Colonic mucosa (tissue), 4 donors: ENCODE measurements at regions not wholly inside any gene's neighbourhood (a gene's known extent, or its start where the extent isn't known, plus 50 kb on each side); places are given as distances from the start of the nearest gene placed in this dataset.

ENCODE experiments used
- DNase-seq: peaks from one replicate; pipeline ENCODE4 v3.0.0-alpha.2; 2020
- H3K27ac ChIP-seq: fragments of 200-600 bp; one replicate; pipeline ENCODE4 v1.8.0; 2021
- H3K27me3 ChIP-seq: fragments of 200-600 bp; one replicate; pipeline ENCODE4 v1.8.0; 2021
- H3K36me3 ChIP-seq: fragments of 200-600 bp; one replicate; pipeline ENCODE4 v1.8.0; 2021
- H3K4me1 ChIP-seq: fragments of 200-600 bp; one replicate; pipeline ENCODE4 v1.8.0; 2021; ENCODE audit warnings: mild to moderate bottlenecking
- H3K4me3 ChIP-seq: fragments of 200-600 bp; one replicate; pipeline ENCODE4 v1.8.0; 2021
- H3K9ac ChIP-seq, 2 donors: one replicate each; pipeline ENCODE4 v1.7.0; 2013; ENCODE audit warnings: control low read depth in 2 of 2, low read depth in 2 of 2, low read length in 2 of 2
- H3K9me3 ChIP-seq: fragments of 200-600 bp; one replicate; pipeline ENCODE4 v1.8.0; 2021
- intact Hi-C: fragments of 100-400 bp; cut with DNase I; formaldehyde crosslinking; loops from one replicate; pipeline ENCODE4 v1.14.1; 2022
- TF ChIP-seq, protein P1 (sequence below): fragments of 200-600 bp; IDR thresholded peaks from one replicate; pipeline ENCODE4 v1.8.0; 2022; ENCODE audit warnings: antibody characterized with exemption, mild to moderate bottlenecking
- donor health status: healthy.
- donor health status: DM: no; HTN: no; CAD: no.
- donor health status: DM: no; HTN: no; CAD: no.

DNA sequence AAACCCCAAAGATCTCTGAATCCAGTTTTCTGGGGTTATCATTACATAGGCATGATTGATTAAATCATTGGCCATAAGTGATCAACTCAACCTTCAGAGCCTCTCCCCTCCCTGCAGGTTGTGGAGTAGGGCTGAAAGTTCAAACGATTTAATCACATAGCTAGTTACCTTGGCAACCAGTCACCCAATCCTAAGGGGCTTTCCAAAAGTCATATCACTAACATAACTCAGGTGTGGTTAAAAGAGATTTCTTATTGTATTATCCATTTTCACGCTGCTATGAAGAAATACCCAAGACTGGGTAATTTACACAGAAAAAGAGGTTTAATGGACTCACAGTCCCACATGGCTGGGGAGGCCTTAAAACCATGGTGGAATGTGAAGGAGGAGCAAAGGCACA, 935.1 kb upstream of the SLC35B3 start:
- no peaks in the 10 kb centered on the region for H3K36me3 ChIP-seq
- intact Hi-C loops = no loop called here

DNA sequence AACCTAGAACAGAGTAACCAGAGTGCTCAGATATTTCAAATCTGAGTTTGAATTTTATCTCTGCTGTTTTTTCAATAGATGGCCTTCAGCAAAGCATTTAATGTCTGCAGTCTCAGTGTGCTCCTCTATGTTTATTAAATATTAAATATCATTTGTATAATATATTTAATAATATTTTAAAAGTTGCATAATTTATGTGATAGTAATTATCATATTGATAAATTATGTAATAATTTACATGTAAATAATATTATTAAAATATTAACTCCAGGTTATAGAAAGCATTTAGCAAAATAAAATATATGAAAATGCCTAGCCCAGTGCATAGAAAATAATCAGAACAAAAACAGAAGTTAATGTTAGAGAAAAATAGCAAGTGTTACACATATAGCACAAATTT, 930.0 kb upstream of the SLC35B3 start:
- intact Hi-C loops = no loop called here
- H3K4me1 ChIP-seq = no peaks in the 10 kb centered on the region
- TF ChIP-seq, protein P1, sequence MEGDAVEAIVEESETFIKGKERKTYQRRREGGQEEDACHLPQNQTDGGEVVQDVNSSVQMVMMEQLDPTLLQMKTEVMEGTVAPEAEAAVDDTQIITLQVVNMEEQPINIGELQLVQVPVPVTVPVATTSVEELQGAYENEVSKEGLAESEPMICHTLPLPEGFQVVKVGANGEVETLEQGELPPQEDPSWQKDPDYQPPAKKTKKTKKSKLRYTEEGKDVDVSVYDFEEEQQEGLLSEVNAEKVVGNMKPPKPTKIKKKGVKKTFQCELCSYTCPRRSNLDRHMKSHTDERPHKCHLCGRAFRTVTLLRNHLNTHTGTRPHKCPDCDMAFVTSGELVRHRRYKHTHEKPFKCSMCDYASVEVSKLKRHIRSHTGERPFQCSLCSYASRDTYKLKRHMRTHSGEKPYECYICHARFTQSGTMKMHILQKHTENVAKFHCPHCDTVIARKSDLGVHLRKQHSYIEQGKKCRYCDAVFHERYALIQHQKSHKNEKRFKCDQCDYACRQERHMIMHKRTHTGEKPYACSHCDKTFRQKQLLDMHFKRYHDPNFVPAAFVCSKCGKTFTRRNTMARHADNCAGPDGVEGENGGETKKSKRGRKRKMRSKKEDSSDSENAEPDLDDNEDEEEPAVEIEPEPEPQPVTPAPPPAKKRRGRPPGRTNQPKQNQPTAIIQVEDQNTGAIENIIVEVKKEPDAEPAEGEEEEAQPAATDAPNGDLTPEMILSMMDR = no peak
- H3K9me3 ChIP-seq = no peaks in the 10 kb centered on the region
- H3K27ac ChIP-seq = no peak overlapping the region
- no peak overlapping the region for H3K9ac ChIP-seq
- DNase-seq = no peak
- no peak overlapping the region for H3K4me3 ChIP-seq
- H3K36me3 ChIP-seq = no peaks in the 10 kb centered on the region
- H3K27me3 ChIP-seq = no peaks in the 10 kb centered on the region

More for the DNA sequence above, 935.1 kb upstream of the SLC35B3 start:
- H3K27ac ChIP-seq = no peak overlapping the region
- no peak overlapping the region for H3K9ac ChIP-seq
- H3K4me1 ChIP-seq = no peaks in the 10 kb centered on the region
- H3K4me3 ChIP-seq = no peak overlapping the region
- DNase-seq = no peak
- H3K9me3 ChIP-seq = no peaks in the 10 kb centered on the region
- H3K27me3 ChIP-seq = no peaks in the 10 kb centered on the region
- TF ChIP-seq, protein P1 = no peak

DNA sequence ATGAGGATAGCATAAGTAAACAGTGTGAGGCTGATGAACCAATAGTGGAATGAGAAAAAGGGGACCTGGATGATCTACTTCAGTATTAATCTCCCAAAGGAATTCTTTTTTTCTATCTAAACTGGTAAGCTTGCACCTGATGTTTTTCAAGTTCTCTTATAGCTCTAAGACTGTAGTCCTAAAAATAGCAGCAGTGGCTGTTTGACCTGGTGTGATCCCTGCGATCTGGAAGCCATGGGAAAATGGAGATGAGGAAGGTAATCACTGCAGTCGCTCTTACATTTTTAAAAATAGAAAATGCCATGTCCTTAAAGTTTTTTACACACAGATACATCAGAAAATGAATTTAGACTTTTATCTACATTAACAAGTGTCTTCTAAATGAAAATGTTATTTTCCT, 926.4 kb upstream of the SLC35B3 start:
- intact Hi-C loops = no loop called here
- H3K27ac ChIP-seq = no peak overlapping the region
- H3K4me3 ChIP-seq = no peak overlapping the region
- no peaks in the 10 kb centered on the region for H3K36me3 ChIP-seq
- no peaks in the 10 kb centered on the region for H3K27me3 ChIP-seq
- no peaks in the 10 kb centered on the region for H3K9me3 ChIP-seq
- no peak for DNase-seq
- no peaks in the 10 kb centered on the region for H3K4me1 ChIP-seq
- TF ChIP-seq, protein P1 = no peak
- no peak overlapping the region for H3K9ac ChIP-seq

DNA sequence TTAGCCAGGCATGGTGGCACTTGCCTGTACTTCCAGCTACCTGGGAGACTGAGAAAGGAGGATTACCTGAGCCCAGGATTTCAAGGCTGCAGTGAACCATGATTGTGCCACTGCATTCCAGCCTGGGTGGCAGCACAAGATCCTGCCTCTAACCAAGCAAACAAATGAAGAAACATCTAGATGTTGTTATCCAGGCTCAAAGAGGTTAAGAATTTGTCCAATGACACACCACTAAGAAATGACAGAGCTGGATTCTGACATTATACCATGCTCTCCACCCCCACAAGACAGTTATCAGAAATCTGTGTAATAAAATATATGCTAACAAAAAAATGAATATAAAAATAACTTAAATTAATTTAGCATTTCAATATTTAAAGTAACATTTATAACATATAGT, 925.5 kb upstream of the SLC35B3 start:
- intact Hi-C loops = no loop called here
- no peaks in the 10 kb centered on the region for H3K36me3 ChIP-seq
- no peak overlapping the region for H3K4me3 ChIP-seq
- TF ChIP-seq, protein P1 = no peak
- no peak for DNase-seq
- no peaks in the 10 kb centered on the region for H3K4me1 ChIP-seq
- H3K9me3 ChIP-seq = no peaks in the 10 kb centered on the region
- H3K9ac ChIP-seq = no peak overlapping the region
- H3K27ac ChIP-seq = no peak overlapping the region
- no peaks in the 10 kb centered on the region for H3K27me3 ChIP-seq

DNA sequence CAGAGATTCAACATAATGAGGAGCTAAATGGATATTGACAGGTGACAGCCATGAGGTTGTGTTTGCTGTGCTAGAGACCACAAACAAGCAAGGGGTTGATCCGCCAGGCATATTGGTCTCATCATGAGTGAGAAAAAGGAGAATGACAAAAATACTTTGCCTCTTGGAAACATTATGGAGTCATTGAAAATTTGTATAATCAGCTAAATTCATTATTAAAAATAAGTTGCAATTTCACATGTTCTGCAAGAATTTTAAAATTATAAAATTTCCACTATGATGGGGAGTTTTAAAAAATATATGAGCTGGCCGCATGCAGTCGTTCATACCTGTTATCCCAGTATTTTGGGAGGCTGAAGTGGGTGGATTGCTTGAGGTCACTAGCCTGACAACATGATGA, 912.3 kb upstream of the SLC35B3 start:
- no peak overlapping the region for H3K9ac ChIP-seq
- H3K9me3 ChIP-seq = no peaks in the 10 kb centered on the region
- no peak overlapping the region for H3K4me3 ChIP-seq
- no peak overlapping the region for H3K27ac ChIP-seq
- intact Hi-C loops = no loop called here
- H3K4me1 ChIP-seq = no peaks in the 10 kb centered on the region
- H3K36me3 ChIP-seq = no peaks in the 10 kb centered on the region
- DNase-seq = no peak
- H3K27me3 ChIP-seq = no peaks in the 10 kb centered on the region
- TF ChIP-seq, protein P1 = no peak

DNA sequence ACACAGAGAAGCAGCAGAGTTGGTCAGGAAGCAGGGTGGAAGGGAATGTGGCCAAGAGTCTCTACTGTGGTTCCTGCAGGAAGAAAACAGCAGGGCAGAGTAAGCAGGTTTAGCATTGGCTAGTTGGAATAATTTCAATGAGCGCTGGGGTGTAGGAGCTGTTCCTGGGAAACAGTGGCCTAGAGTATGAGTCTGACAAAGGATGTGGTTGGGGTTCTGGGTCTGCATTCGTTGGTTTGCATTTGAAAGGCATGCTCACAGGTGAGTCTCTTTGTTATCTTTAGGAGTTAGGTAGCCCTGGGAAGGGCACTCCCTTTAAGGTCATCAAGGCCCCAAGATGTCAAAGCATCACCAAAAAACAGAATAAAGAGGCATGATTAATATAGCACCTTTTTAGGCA, 911.6 kb upstream of the SLC35B3 start:
- Histone ChIP-seq H3K9ac (no peak overlapping the region), H3K27me3 (no peaks in the 10 kb centered on the region), H3K9me3 (no peaks in the 10 kb centered on the region), H3K36me3 (no peaks in the 10 kb centered on the region), H3K4me3 (no peak overlapping the region), H3K4me1 (no peaks in the 10 kb centered on the region), H3K27ac (no peak overlapping the region)
- intact Hi-C loops = no loop called here
- TF ChIP-seq, protein P1 = no peak
- no peak for DNase-seq
